Astrocyte of the spinal cord (primary cell): ENCODE measurements at regions not wholly inside any gene's neighbourhood (a gene's known extent, or its start where the extent isn't known, plus 50 kb on each side); places are given as distances from the start of the nearest gene placed in this dataset.
A peak's percentile ranks its signal among the peaks of the same experiment; 100 is the strongest.

Experiments used
- DNase-seq: peaks from one replicate; pipeline ENCODE4 v3.0.0; 2011; ENCODE audit warnings: low read depth, low spot score
- H3K4me3 ChIP-seq: 2 replicates; pipeline ENCODE4 v1.5.1; 2011; ENCODE audit warnings: low read depth, mild to moderate bottlenecking, low read length, moderate library complexity
- in situ Hi-C: cut with HindIII; loops from 2 replicates; pipeline ENCODE4 v1.10.0; 2017; ENCODE audit warnings: low sequenced_read_pairs
- TF ChIP-seq, protein P1 (sequence below): IDR thresholded peaks from 2 replicates; pipeline ENCODE4 v1.5.1; 2012; ENCODE audit warnings: low read depth, mild to moderate bottlenecking, low read length, inconsistent platforms

GRCh38 chr14:53295985-53296582, 143.0 kb upstream of the DDHD1 start:
- in situ Hi-C loops, result no loop called here
- peak; percentile 45 for DNase-seq
- no peak overlapping the region for H3K4me3 ChIP-seq
- TF ChIP-seq, protein P1, sequence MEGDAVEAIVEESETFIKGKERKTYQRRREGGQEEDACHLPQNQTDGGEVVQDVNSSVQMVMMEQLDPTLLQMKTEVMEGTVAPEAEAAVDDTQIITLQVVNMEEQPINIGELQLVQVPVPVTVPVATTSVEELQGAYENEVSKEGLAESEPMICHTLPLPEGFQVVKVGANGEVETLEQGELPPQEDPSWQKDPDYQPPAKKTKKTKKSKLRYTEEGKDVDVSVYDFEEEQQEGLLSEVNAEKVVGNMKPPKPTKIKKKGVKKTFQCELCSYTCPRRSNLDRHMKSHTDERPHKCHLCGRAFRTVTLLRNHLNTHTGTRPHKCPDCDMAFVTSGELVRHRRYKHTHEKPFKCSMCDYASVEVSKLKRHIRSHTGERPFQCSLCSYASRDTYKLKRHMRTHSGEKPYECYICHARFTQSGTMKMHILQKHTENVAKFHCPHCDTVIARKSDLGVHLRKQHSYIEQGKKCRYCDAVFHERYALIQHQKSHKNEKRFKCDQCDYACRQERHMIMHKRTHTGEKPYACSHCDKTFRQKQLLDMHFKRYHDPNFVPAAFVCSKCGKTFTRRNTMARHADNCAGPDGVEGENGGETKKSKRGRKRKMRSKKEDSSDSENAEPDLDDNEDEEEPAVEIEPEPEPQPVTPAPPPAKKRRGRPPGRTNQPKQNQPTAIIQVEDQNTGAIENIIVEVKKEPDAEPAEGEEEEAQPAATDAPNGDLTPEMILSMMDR, result no peak

DNA sequence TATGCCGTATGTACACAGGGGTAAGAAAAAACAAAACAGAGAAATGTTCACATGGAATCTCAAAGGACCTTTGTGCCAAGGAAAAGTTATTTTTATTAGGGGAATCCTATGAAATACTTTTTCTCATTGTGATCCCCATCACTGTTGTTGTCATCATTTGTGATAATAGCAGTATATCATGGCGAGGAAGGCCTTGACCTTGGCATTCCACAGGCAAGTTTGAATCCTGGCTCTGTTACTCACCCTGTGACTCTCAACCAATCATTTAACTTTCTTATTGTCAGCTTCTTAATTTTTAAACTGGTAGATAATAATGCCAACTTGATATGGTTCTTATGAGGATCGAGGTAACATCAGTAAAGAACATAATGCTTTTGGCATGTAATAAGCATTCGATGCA, 142.2 kb upstream of the DDHD1 start:
- no peak overlapping the region for H3K4me3 ChIP-seq
- TF ChIP-seq, protein P1, result no peak
- no peak for DNase-seq
- in situ Hi-C loops, result no loop called here

DNA sequence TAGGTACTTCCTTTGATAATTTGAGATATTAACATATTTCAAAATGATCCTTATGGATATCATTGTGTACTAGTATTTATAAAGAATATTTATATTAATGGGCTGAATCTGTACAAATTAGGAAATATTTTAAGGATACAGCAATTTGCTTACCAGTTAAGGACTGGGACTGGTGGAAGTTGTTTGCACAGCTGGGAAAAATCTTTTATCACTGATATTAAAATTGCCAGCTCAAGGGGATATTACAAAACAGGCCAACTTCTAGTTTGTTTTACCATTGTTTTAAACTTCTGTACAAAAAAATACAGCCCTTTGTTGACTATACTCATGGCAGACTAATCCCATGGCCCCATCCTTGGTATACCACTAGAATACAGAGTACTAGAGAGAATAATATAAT, 133.2 kb upstream of the DDHD1 start:
- in situ Hi-C loops, result no loop called here
- no peak overlapping the region for H3K4me3 ChIP-seq
- TF ChIP-seq, protein P1, result no peak
- DNase-seq, result no peak

GRCh38 chr14:53285821-53286220, 132.7 kb upstream of the DDHD1 start:
- TF ChIP-seq, protein P1, result no peak
- no peak for DNase-seq
- in situ Hi-C loops, result no loop called here

DNA sequence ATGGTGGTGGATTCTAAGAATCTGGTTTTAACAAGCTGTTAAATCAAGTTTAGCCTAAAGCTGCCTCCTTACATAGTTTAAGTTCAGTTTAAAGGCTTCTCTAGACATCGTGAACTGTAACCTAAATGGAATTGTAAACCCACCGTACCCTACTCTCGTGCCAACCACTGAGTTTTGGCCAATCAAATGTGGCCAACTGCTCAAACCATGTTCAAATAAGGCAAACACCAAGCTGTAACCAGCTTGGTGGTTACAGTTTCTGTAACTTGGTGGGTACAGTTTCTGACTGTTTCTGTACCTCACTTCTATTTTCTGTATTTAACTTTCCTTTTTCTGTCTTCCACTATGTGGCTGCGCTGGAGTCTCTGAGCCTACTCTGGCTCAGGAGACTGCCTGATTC, 131.9 kb upstream of the DDHD1 start:
- TF ChIP-seq, protein P1, result no peak
- in situ Hi-C loops, result no loop called here
- DNase-seq, result no peak
- H3K4me3 ChIP-seq, result no peak overlapping the region

More at GRCh38 chr14:53285821-53286220, 132.7 kb upstream of the DDHD1 start:
- H3K4me3 ChIP-seq, result no peak overlapping the region

- no peak overlapping the region for H3K4me3 ChIP-seq
- peak; percentile 76 for DNase-seq
- TF ChIP-seq, protein P1, result no peak
- in situ Hi-C loops, result no loop called here
Observed at GRCh38 chr14:53278602-53279506, 125.7 kb upstream of the DDHD1 start.
